ENCODE measurements at regions not wholly inside any gene's neighbourhood (a gene's known extent, or its start where the extent isn't known, plus 50 kb on each side); places are given as distances from the start of the nearest gene placed in this dataset.

DNA sequence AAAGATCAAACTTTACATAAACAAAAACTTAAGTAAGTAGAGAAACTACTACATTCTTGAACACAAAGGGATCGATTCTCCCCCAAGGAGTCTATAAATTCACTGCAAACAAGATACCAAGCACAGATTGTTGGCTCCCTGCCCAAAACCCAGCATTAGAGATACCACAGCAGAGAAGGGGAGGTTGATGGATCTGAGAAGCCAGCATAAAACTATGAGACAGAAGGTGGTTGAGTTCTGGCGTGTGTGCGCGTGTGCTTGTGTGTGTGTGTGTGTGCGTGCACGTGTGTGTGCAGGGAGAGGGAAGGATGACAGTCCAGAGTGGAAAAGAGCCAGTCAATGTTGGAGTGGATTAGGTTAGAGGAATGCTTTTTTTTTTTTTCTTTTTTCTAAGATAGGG is 143.2 kb upstream of the PRR20G start:
- H3K27ac ChIP-seq = no peak overlapping the region
- intact Hi-C loops (cut with DNase I) = no loop called here
- TF ChIP-seq, protein P1, sequence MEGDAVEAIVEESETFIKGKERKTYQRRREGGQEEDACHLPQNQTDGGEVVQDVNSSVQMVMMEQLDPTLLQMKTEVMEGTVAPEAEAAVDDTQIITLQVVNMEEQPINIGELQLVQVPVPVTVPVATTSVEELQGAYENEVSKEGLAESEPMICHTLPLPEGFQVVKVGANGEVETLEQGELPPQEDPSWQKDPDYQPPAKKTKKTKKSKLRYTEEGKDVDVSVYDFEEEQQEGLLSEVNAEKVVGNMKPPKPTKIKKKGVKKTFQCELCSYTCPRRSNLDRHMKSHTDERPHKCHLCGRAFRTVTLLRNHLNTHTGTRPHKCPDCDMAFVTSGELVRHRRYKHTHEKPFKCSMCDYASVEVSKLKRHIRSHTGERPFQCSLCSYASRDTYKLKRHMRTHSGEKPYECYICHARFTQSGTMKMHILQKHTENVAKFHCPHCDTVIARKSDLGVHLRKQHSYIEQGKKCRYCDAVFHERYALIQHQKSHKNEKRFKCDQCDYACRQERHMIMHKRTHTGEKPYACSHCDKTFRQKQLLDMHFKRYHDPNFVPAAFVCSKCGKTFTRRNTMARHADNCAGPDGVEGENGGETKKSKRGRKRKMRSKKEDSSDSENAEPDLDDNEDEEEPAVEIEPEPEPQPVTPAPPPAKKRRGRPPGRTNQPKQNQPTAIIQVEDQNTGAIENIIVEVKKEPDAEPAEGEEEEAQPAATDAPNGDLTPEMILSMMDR (IDR thresholded peaks at IDR 0.05) = no peak

DNA sequence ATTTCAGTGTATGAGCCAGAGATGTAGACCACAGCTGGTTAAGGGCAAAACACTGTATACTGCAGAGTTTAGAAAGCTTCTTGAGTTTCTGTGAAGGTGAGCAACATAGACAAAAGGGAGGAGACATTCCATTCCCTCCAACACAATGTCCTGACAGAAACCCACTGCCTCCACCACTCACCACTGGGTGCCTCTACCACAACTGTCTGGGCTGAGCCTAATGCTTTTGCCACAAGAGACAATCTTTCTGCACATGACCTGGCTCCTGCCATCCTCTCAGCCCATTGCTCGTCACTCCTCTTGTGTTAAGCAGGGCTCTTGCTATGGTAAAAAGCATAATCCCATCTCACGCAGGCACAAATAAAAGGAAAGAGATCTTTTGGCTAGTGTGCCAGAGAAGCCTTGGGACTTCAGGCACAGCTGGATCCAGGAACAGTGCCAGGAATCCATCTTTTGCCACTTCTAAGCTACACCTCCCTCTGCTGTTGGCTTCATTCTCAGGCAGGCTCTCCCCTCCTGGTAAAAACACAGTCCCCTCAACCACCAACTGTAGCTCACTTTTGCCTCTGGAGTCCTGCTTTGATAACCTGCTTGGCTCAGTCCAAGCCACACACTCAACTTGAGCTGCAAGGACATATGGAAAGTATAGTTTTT is 140.6 kb upstream of the PRR20G start:
- Histone ChIP-seq H3K4me3 (no peak overlapping the region), H3K4me1 (no peaks in the 10 kb centered on the region), H3K9me3 (no peaks in the 10 kb centered on the region), H3K27ac (no peak overlapping the region), H3K36me3 (no peaks in the 10 kb centered on the region), H3K27me3 (peaks cover 3% of the 10 kb centered on the region), H3K9ac (ENCODE audit: low read depth in 2 of 2, low read length in 2 of 2) (no peak overlapping the region)
- intact Hi-C loops (cut with DNase I) = no loop called here
- DNase-seq = no peak
- TF ChIP-seq, protein P1 (IDR thresholded peaks at IDR 0.05) = no peak

More for the DNA sequence above, 143.2 kb upstream of the PRR20G start:
- H3K4me3 ChIP-seq = no peak overlapping the region
- H3K9ac ChIP-seq (ENCODE audit: low read depth in 2 of 2, low read length in 2 of 2) = no peak overlapping the region
- no peaks in the 10 kb centered on the region for H3K9me3 ChIP-seq
- H3K27me3 ChIP-seq = peaks cover 3% of the 10 kb centered on the region
- H3K4me1 ChIP-seq = no peaks in the 10 kb centered on the region
- DNase-seq = no peak
- H3K36me3 ChIP-seq = no peaks in the 10 kb centered on the region

DNA sequence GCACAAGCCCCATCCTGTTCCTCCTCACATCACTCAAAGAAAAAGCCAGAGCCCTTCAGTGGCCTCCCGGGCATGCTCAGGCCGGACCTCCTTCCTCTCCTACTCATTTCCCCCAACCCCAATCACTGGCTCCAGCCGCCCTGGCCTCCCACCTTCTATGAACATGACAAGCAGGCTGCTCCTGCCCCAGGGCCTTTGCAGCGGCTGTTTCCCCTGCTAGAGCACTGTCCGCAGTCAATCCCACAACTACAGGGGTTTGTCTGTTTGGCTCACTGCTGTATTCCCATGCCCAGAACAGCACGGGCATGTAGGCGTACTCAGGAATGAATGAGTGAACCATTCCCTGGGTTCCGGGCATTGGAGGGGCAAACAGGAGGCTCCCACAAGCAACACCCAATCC is 139.8 kb upstream of the PRR20G start:
- Histone ChIP-seq H3K9ac (ENCODE audit: low read depth in 2 of 2, low read length in 2 of 2) (no peak overlapping the region), H3K36me3 (no peaks in the 10 kb centered on the region), H3K9me3 (no peaks in the 10 kb centered on the region), H3K4me3 (no peak overlapping the region), H3K27ac (no peak overlapping the region), H3K27me3 (peaks cover 1% of the 10 kb centered on the region), H3K4me1 (no peaks in the 10 kb centered on the region)
- TF ChIP-seq, protein P1 (IDR thresholded peaks at IDR 0.05) = no peak
- intact Hi-C loops (cut with DNase I) = no loop called here
- DNase-seq = no peak

DNA sequence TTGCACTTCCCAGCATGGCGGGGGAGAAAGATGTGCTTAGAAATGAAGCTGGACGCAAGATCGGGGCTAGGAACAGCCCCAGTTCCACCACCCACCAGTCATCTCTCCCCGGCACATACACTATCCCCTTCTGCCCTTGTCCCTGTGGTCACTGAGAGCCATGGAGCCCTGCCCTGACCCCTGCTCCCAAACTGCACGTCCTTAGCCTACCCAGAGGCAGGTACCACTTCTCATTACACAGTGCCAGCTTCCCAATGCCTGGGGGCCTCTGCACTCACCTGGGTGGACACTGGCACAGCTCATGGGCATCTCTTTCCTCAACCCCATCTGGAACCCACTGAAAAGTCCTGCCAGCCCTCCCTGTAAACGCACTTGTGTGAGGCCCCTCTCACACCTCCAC is 139.3 kb upstream of the PRR20G start:
- no peak for DNase-seq
- Histone ChIP-seq H3K27ac (no peak overlapping the region), H3K4me1 (no peaks in the 10 kb centered on the region), H3K27me3 (no peaks in the 10 kb centered on the region), H3K4me3 (no peak overlapping the region), H3K9ac (ENCODE audit: low read depth in 2 of 2, low read length in 2 of 2) (no peak overlapping the region), H3K9me3 (no peaks in the 10 kb centered on the region), H3K36me3 (no peaks in the 10 kb centered on the region)
- TF ChIP-seq, protein P1 (IDR thresholded peaks at IDR 0.05) = no peak
- intact Hi-C loops (cut with DNase I) = no loop called here

DNA sequence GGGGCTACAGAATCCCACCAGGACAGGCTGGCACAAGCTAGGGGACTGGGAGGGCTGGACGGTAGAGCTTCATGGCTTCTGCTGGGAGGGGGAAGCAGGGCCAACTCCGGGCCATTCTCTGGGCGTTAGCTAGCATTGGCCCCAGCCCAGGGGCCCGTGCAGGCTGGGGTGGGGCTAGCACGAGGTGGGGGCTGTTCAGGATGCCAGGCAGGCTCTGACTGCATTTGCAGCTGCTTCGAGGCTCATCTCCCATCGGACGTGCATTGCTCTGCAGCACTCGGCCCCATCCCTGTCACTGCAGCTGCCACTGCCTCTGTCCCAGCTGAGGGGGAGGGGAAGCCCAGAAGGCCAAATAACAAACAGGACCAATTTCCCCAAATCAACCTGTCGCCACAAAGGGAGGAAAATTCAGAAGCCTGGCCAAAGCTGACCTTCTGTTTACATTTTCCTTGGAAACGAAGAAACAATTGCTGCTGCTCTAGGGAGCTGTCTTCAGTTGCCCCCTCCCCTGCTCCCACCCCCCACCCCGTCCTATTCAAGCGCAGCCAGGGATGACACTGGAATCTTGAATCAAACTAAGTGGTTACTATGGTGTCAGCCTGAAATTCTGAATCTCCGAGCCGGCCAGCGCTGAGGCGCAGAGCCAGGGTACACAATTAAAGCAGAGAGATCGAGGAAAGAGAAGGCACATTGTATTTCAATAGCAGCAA is 138.8 kb upstream of the PRR20G start:
- Histone ChIP-seq H3K27ac (no peak overlapping the region), H3K4me1 (no peaks in the 10 kb centered on the region), H3K4me3 (no peak overlapping the region), H3K27me3 (no peaks in the 10 kb centered on the region), H3K36me3 (no peaks in the 10 kb centered on the region), H3K9ac (ENCODE audit: low read depth in 2 of 2, low read length in 2 of 2) (no peak overlapping the region), H3K9me3 (no peaks in the 10 kb centered on the region)
- intact Hi-C loops (cut with DNase I) = no loop called here
- TF ChIP-seq, protein P1 (IDR thresholded peaks at IDR 0.05) = no peak
- no peak for DNase-seq
